Liver (tissue), 7 donors: ENCODE measurements at regions not wholly inside any gene's neighbourhood (a gene's known extent, or its start where the extent isn't known, plus 50 kb on each side); places are given as distances from the start of the nearest gene placed in this dataset.

ENCODE experiments used
- DNase-seq: peaks from one replicate; pipeline ENCODE4 v3.0.0-alpha.2; 2017; ENCODE audit warnings: low spot score
- H3K27ac ChIP-seq, 2 donors: one replicate each; pipeline ENCODE4 v1.7.0; 2013; ENCODE audit warnings: inconsistent platforms in 2 of 2, low read length in 2 of 2, control low read depth in 1 of 2, low read depth in 1 of 2, mild to moderate bottlenecking in 1 of 2
- H3K27me3 ChIP-seq, 4 donors: one replicate each; pipeline versions ENCODE4 v1.6.1 to v1.7.0; 2013; ENCODE audit warnings: low read length in 3 of 4, inconsistent platforms in 1 of 4, mild to moderate bottlenecking in 1 of 4, moderate library complexity in 1 of 4; ENCODE audit not compliant: control insufficient read depth in 4 of 4, insufficient read depth in 4 of 4
- H3K36me3 ChIP-seq, 4 donors: one replicate each; pipeline versions ENCODE4 v1.6.1 to v1.7.0; 2013; ENCODE audit warnings: low read length in 3 of 4, mild to moderate bottlenecking in 3 of 4, low read depth in 1 of 4, moderate library complexity in 1 of 4; ENCODE audit not compliant: control insufficient read depth in 4 of 4, insufficient read depth in 3 of 4
- H3K4me1 ChIP-seq, 4 donors: one replicate each; pipeline versions ENCODE4 v1.6.1 to v1.7.0; 2013; ENCODE audit warnings: low read length in 3 of 4, mild to moderate bottlenecking in 3 of 4, moderate library complexity in 1 of 4; ENCODE audit not compliant: control insufficient read depth in 4 of 4, insufficient read depth in 4 of 4
- H3K4me3 ChIP-seq, 3 donors: one replicate each; pipeline versions ENCODE4 v1.6.1 to v1.7.0; 2013; ENCODE audit warnings: low read length in 3 of 3, control low read depth in 1 of 3, low read depth in 1 of 3, mild to moderate bottlenecking in 1 of 3
- H3K9ac ChIP-seq, 2 donors: one replicate each; pipeline ENCODE4 v1.7.0; 2013; ENCODE audit warnings: low read length in 2 of 2, mild to moderate bottlenecking in 2 of 2, moderate library complexity in 2 of 2, control low read depth in 1 of 2, low read depth in 1 of 2
- H3K9me3 ChIP-seq, 4 donors: one replicate each; pipeline versions ENCODE4 v1.6.1 to v1.7.0; 2013; ENCODE audit warnings: low read length in 3 of 4; ENCODE audit not compliant: control insufficient read depth in 4 of 4
- ATF3 ChIP-seq: IDR thresholded peaks from 2 replicates; pipeline ENCODE4 v1.6.1; 2016; ENCODE audit warnings: antibody characterized with exemption
- EGR1 ChIP-seq, 2 donors: IDR thresholded peaks; 2 replicates each; pipeline ENCODE4 v1.6.1; 2016 to 2018; ENCODE audit warnings: antibody characterized with exemption in 2 of 2, low read depth in 2 of 2
- FOXA1 ChIP-seq: IDR thresholded peaks from 2 replicates; pipeline ENCODE4 v1.6.1; 2016; ENCODE audit warnings: antibody characterized with exemption
- FOXA2 ChIP-seq: IDR thresholded peaks from 2 replicates; pipeline ENCODE4 v1.6.1; 2016; ENCODE audit warnings: antibody characterized with exemption
- GABPA ChIP-seq, 2 donors: IDR thresholded peaks in 1 of 2; conservative IDR thresholded peaks in 1 of 2; 2 replicates each; pipeline ENCODE4 v1.6.1; 2016; ENCODE audit warnings: antibody characterized with exemption in 2 of 2, mild to moderate bottlenecking in 1 of 2, moderate library complexity in 1 of 2
- HNF4A ChIP-seq, 2 donors: conservative IDR thresholded peaks; 2 replicates each; pipeline ENCODE4 v1.6.1; 2016; ENCODE audit warnings: antibody characterized with exemption in 2 of 2, mild to moderate bottlenecking in 2 of 2
- RAD21 ChIP-seq, 2 donors: IDR thresholded peaks; 2 replicates each; pipeline ENCODE4 v1.6.1; 2016; ENCODE audit warnings: antibody characterized with exemption in 2 of 2, mild to moderate bottlenecking in 2 of 2
- RXRA ChIP-seq, 2 donors: IDR thresholded peaks; 2 replicates each; pipeline ENCODE4 v1.6.1; 2017 to 2018; ENCODE audit warnings: antibody characterized with exemption in 2 of 2, mild to moderate bottlenecking in 1 of 2
- SP1 ChIP-seq: IDR thresholded peaks from 2 replicates; pipeline ENCODE4 v1.6.1; 2018; ENCODE audit warnings: antibody characterized with exemption, mild to moderate bottlenecking
- WGBS: extraction: QIAGEN DNeasy Blood & Tissue Kit; methylation state at CpG from one replicate; pipeline ENCODE4 v1.1.7; 2013; 5-methylcytosine and 5-hydroxymethylcytosine counted together
- TF ChIP-seq, protein P1 (sequence below): IDR thresholded peaks from 2 replicates; pipeline ENCODE4 v1.6.1; 2016; ENCODE audit warnings: antibody characterized with exemption, mild to moderate bottlenecking
- TF ChIP-seq, protein P2 (sequence below): IDR thresholded peaks from 2 replicates; pipeline ENCODE4 v1.6.1; 2016; ENCODE audit warnings: antibody characterized with exemption
- donor health status: healthy.
- donor health status: healthy.
- donor health status: healthy.
- donor health status: healthy.

DNA sequence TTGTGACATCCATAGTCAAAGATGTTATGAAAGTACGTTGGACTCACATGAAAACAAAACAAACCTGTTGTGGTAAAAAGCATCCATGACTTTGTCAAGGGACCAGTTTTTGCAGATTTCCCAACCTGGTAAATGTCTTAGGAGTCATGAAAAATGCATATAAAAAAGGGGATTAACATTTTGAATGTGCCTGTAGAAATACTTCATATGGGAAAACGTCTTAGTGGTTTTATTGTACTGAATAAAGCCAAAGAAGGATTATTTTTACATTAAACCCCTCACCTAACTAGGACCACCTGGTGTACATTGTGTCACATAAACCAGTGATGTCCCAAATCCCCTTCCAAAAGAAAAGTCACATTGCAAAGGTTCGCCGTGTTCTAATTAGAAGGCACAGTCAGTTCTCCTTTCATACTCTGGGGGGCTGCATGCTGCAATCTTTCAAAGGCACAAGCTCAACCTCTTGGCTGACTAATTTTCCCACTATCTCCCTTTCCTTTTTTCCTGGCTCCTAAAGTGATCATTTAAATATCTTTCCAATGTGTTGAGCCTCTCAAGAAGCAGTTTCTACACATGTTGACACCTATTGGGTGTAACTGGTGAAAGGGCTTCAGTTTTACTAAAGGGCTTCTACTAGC is 119.8 kb upstream of the SPAG17 start (continued):
- TF ChIP-seq, protein P1, sequence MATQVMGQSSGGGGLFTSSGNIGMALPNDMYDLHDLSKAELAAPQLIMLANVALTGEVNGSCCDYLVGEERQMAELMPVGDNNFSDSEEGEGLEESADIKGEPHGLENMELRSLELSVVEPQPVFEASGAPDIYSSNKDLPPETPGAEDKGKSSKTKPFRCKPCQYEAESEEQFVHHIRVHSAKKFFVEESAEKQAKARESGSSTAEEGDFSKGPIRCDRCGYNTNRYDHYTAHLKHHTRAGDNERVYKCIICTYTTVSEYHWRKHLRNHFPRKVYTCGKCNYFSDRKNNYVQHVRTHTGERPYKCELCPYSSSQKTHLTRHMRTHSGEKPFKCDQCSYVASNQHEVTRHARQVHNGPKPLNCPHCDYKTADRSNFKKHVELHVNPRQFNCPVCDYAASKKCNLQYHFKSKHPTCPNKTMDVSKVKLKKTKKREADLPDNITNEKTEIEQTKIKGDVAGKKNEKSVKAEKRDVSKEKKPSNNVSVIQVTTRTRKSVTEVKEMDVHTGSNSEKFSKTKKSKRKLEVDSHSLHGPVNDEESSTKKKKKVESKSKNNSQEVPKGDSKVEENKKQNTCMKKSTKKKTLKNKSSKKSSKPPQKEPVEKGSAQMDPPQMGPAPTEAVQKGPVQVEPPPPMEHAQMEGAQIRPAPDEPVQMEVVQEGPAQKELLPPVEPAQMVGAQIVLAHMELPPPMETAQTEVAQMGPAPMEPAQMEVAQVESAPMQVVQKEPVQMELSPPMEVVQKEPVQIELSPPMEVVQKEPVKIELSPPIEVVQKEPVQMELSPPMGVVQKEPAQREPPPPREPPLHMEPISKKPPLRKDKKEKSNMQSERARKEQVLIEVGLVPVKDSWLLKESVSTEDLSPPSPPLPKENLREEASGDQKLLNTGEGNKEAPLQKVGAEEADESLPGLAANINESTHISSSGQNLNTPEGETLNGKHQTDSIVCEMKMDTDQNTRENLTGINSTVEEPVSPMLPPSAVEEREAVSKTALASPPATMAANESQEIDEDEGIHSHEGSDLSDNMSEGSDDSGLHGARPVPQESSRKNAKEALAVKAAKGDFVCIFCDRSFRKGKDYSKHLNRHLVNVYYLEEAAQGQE, result no peak

DNA sequence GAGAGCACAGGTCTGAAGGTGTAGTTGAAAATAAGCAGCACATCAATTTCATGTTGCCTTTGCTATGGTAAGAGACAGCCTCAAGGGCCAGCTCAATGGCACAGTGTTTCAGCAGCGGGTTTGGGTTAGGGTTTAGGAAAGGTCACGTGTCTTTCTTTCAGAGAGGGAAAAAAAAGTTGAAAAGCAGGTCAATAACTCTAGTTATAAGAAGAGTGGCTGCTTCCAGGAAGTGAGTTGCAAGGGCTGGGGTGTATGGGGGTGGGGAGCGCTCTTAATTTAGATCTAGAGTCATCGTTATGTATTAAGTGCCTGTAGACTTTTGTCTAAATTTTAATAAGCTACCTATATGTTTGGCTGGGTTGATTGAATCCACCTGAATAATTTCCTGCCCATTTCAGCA is 118.5 kb upstream of the SPAG17 start:
- TF ChIP-seq SP1 (no peak), ATF3 (no peak), HNF4A (conservative IDR thresholded peaks at IDR 0.05) (no peak)
- TF ChIP-seq, protein P1, result no peak
- Histone ChIP-seq H3K36me3 (no peaks in the 10 kb centered on the region), H3K9me3 (no peaks in the 10 kb centered on the region), H3K4me3 (no peak overlapping the region), H3K9ac (no peak overlapping the region), H3K27ac (no peak overlapping the region), H3K4me1 (no peaks in the 10 kb centered on the region), H3K27me3 (peaks cover 0 to 2% (median 0%) of the 10 kb centered on the region in 4 donors)
- no peak for DNase-seq
- WGBS, result 54% methylated on average over 4 of the region's 4 CpGs

- H3K36me3 ChIP-seq, result no peaks in the 10 kb centered on the region
- TF ChIP-seq FOXA1 (no peak), RAD21 (IDR thresholded peaks at IDR 0.05) (no peak), RXRA (IDR thresholded peaks at IDR 0.05) (no peak), EGR1 (IDR thresholded peaks at IDR 0.05; ENCODE audit: low read depth in 2 of 2) (no peak), GABPA (IDR thresholded peaks at IDR 0.05 in 1 of 2, conservative IDR thresholded peaks at IDR 0.05 in 1 of 2) (no peak), FOXA2 (no peak)
- TF ChIP-seq, protein P1, result no peak
- TF ChIP-seq, protein P2, sequence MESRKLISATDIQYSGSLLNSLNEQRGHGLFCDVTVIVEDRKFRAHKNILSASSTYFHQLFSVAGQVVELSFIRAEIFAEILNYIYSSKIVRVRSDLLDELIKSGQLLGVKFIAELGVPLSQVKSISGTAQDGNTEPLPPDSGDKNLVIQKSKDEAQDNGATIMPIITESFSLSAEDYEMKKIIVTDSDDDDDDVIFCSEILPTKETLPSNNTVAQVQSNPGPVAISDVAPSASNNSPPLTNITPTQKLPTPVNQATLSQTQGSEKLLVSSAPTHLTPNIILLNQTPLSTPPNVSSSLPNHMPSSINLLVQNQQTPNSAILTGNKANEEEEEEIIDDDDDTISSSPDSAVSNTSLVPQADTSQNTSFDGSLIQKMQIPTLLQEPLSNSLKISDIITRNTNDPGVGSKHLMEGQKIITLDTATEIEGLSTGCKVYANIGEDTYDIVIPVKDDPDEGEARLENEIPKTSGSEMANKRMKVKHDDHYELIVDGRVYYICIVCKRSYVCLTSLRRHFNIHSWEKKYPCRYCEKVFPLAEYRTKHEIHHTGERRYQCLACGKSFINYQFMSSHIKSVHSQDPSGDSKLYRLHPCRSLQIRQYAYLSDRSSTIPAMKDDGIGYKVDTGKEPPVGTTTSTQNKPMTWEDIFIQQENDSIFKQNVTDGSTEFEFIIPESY, result no peak
- no peak for DNase-seq
- H3K27ac ChIP-seq, result no peak overlapping the region
- H3K9me3 ChIP-seq, result no peaks in the 10 kb centered on the region
- H3K4me1 ChIP-seq, result no peaks in the 10 kb centered on the region
- H3K9ac ChIP-seq, result no peak overlapping the region
- H3K27me3 ChIP-seq, result peaks cover 0 to 2% (median 0%) of the 10 kb centered on the region in 4 donors
- H3K4me3 ChIP-seq, result no peak overlapping the region
These were observed 118.0 kb upstream of the SPAG17 start for GRCh38 chr1:118303064-118303463.
